LNCAP (cell line): ENCODE measurements at regions not wholly inside any gene's neighbourhood (a gene's known extent, or its start where the extent isn't known, plus 50 kb on each side); places are given as distances from the start of the nearest gene placed in this dataset.

ENCODE experiments used
- TF ChIP-seq, protein P1 (sequence below): fragments of 450-650 bp; IDR thresholded peaks from 2 replicates; pipeline ENCODE4 v1.5.1; 2017; ENCODE audit warnings: mild to moderate bottlenecking

DNA sequence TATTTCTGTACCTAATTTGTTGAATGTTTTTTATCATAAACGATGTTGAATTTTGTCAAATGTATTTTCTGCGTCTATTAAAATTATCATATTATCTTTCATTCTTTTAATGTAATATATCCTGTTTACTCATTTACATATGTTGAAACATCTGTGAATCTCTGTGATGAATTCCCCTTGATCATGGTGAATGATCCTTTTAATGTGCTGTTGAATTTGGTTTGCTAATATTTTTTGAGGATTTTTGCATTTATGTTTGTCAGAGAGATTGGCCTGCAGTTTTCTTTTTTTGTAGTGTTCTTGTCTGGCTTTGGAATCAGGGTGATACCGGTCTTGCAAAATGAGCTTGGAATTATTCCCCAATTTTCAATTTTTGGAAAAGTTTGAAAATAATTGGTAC lies 569.3 kb upstream of the CCDC179 start:
- TF ChIP-seq, protein P1, sequence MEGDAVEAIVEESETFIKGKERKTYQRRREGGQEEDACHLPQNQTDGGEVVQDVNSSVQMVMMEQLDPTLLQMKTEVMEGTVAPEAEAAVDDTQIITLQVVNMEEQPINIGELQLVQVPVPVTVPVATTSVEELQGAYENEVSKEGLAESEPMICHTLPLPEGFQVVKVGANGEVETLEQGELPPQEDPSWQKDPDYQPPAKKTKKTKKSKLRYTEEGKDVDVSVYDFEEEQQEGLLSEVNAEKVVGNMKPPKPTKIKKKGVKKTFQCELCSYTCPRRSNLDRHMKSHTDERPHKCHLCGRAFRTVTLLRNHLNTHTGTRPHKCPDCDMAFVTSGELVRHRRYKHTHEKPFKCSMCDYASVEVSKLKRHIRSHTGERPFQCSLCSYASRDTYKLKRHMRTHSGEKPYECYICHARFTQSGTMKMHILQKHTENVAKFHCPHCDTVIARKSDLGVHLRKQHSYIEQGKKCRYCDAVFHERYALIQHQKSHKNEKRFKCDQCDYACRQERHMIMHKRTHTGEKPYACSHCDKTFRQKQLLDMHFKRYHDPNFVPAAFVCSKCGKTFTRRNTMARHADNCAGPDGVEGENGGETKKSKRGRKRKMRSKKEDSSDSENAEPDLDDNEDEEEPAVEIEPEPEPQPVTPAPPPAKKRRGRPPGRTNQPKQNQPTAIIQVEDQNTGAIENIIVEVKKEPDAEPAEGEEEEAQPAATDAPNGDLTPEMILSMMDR = no peak

DNA sequence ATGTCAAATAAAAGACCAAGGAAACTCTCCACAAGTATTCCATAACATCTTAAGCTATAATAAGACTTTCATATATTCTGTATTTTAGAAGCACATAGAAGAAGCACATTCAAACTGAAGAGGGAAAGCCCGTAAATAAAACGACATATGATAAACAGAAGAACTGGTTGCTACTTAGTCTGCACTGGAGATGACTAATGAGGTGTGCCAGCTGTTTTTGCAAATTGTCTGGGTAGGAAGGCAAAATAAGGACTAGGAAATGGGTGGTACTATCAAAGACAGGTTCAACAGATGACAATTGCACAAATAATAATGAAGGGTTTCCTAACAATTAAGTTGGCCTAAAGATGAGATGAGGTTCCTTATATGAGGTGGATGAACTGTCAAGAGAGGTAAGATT lies 593.2 kb upstream of the CCDC179 start:
- TF ChIP-seq, protein P1 = no peak

DNA sequence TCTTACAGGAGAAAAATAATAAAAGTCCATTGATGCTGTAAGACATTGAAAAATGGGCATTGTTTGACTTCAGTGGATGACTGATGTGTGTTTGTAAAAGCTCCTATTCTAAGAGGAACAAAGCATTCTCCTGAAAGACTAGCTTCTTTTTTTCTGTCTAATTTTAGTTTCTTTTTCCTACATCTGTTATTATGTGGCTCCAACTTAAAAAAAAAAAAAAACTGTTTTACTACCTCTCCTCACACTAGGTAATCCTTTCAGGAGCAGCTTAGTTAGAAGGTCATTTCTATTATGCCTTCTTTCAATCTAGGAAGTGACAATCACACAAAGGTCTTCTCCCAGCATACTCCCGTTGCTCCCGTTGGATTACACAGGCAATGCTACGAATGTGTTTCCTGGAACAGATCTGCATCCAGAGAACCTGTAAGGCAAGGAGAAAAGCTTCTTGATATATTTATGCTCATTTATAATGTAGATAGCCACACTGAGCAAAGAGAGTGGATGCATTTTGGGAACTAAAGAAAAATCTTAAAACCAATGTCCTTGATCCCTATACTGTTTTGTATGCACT lies 595.1 kb upstream of the CCDC179 start:
- TF ChIP-seq, protein P1 = no peak

DNA sequence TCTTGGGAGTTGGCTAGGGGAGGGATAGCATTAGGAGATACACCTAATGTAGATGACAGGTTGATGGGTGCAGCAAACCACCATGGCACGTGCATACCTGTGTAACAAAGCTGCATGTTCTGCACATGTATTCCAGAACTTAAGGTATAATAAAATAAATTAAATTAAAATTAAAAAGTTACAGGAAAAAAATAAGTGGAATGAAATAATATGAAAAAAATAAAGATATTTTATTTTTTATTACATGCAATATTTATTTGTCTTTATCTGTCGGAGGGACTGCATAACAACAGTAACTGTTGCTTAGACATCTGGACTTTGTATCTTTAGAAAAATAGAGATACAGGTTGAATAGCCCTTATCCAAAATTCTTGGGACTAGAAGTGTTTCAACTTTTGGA lies 597.4 kb upstream of the CCDC179 start:
- TF ChIP-seq, protein P1 = no peak

DNA sequence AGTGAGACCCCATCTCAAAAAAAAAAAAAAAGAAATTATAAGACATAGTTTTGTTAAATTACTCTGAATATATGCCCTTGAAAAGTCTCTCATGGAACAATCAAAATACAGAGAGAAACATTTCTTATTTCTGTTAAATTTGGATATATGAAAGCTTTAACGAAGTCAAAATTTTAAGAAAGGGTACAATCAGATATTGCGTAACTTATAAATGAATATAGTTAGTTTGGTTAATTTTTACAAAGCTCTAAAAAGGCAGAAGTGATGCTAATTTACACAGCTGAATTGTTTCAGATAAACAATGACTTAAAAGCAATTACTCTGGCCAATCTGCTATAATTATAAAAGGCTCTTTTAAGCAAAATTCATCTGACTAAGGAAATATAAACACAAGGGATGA lies 611.6 kb upstream of the CCDC179 start:
- TF ChIP-seq, protein P1 = no peak

DNA sequence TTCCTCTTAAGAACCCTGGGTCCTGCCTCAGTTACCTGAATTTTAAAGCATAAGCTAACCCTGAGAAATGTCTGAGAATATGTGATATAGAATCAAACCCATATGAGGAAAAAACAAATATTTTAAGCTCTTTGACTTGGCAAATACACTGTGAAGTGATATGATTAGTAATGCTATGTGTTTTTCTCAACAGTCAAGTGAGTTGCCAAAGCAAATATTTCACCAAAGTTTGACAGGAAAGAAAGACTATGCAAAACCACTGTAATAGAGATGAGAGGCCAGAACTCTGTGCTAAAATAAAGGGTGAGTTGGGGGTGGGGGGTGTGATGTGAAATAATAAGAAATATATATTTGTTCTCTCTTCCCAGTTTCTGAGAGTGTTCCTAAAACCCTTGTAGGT lies 613.5 kb upstream of the CCDC179 start:
- TF ChIP-seq, protein P1 = no peak

DNA sequence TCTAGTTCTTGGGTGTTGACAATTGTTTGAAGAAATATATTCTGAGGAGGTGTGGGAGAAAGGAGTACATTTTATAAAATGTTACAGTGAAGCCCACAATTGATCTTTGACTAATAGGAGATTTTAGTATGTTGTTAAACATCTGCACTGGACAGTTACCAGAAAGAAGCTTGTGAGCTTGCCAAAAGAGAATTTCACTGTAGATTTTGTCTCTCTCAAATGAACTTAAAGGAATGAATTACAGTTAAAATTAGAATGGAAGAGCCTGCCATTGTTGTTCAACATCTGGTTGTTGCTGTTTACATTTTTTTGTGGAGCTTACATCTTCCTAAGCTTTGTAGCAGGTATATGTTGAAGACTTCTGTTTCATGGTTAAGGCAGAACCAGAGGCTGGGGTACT lies 620.5 kb upstream of the CCDC179 start:
- TF ChIP-seq, protein P1 = no peak

DNA sequence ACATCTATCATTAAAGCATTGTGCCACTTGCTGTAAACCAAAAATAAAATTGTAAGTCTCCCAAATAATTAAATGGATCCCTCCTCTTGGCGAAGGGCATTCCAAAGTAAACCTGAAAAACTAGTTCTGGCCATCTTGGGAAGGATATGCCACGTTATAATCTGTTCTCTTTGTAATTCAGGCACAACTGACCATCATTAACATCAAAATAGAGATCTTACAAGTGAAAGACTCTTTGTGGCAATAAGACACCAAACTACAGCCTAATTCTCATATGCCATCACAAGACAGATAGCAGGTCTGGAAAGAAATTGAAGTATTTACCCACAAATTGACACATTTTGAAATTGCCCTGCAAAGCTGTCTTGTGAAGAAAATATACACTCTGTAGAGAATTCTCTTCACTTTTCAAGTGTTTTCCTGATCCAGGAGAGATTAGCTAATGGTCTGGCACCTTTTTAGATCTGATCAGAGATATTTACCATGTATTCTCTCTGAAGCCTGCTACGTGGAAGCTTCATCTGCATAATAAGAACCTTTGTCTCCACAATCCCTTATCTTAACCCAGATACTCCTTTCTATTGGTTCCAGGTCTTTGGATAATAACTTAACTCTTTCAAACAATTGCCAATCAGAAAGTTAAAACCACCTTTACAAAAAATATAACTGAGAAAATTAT lies 630.4 kb upstream of the CCDC179 start:
- TF ChIP-seq, protein P1 = no peak
